ENCODE measurements at regions not wholly inside any gene's neighbourhood (a gene's known extent, or its start where the extent isn't known, plus 50 kb on each side); places are given as distances from the start of the nearest gene placed in this dataset.
"Not testable (repeated sequence)": the region's sequence is repeated elsewhere in the genome, so short reads cannot be mapped to it uniquely, and the experiment has no call there.

DNA sequence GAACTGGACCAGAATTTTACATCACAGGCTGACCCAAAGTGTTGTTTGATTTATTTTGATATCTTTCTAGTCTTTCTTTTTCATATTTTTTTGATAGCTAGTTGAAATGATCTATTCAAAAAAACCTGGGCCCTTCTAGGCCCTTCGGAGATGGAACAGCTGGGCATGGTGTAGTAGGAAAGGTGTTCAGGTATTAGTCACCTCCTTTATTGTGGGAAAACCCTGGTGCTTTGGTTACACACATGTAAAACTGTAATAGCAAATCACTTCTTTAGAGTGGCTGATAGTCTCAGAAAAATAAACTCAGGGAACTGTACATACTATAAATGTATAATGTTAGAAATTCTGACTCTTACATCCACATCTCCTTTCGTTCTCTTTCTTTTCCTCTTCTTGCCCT is 234.5 kb downstream of the PLA2G4A start:
- Histone ChIP-seq H3K36me3 (no peaks in the 10 kb centered on the region), H3K4me3 (ENCODE audit: low read depth in 1 of 2, low read length in 1 of 2) (no peak overlapping the region)
- TF ChIP-seq, protein P1, sequence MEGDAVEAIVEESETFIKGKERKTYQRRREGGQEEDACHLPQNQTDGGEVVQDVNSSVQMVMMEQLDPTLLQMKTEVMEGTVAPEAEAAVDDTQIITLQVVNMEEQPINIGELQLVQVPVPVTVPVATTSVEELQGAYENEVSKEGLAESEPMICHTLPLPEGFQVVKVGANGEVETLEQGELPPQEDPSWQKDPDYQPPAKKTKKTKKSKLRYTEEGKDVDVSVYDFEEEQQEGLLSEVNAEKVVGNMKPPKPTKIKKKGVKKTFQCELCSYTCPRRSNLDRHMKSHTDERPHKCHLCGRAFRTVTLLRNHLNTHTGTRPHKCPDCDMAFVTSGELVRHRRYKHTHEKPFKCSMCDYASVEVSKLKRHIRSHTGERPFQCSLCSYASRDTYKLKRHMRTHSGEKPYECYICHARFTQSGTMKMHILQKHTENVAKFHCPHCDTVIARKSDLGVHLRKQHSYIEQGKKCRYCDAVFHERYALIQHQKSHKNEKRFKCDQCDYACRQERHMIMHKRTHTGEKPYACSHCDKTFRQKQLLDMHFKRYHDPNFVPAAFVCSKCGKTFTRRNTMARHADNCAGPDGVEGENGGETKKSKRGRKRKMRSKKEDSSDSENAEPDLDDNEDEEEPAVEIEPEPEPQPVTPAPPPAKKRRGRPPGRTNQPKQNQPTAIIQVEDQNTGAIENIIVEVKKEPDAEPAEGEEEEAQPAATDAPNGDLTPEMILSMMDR (IDR thresholded peaks at IDR 0.05), result no peak

DNA sequence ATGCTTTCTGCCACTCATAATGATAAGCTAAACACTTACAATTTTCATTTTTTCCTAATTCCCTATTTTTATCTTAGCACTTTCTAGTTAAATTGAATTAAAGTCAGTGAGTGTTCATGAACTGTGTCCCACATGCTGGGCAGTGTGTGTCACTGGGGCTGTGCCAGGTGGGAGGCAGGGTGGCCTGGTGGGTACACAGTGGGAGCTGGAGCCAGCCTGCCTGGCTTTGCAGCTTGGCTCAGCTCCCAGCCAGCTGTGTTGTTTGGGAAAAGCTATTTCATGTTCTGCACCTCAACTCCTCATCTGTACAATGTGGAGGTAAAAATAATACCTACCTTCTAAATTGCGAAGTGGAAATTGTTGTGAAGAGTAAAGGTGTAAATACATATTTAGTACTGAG is 238.4 kb downstream of the PLA2G4A start:
- Histone ChIP-seq H3K9me3 (no peaks in the 10 kb centered on the region), H3K36me3 (no peaks in the 10 kb centered on the region), H3K4me3 (ENCODE audit: low read depth in 1 of 2, low read length in 1 of 2) (no peak overlapping the region), H3K4me1 (ENCODE audit: control insufficient read depth in 1 of 2, insufficient read depth in 1 of 2, low read depth in 1 of 2, low read length in 1 of 2) (no peaks in the 10 kb centered on the region), H3K27ac (no peak overlapping the region), H3K27me3 (peaks cover 4% of the 10 kb centered on the region)
- TF ChIP-seq, protein P1 (IDR thresholded peaks at IDR 0.05), result no peak

More for the DNA sequence above, 234.5 kb downstream of the PLA2G4A start:
- Histone ChIP-seq H3K4me1 (ENCODE audit: control insufficient read depth in 1 of 2, insufficient read depth in 1 of 2, low read depth in 1 of 2, low read length in 1 of 2) (no peaks in the 10 kb centered on the region), H3K9me3 (no peaks in the 10 kb centered on the region), H3K27ac (no peak overlapping the region), H3K27me3 (no peaks in the 10 kb centered on the region)

DNA sequence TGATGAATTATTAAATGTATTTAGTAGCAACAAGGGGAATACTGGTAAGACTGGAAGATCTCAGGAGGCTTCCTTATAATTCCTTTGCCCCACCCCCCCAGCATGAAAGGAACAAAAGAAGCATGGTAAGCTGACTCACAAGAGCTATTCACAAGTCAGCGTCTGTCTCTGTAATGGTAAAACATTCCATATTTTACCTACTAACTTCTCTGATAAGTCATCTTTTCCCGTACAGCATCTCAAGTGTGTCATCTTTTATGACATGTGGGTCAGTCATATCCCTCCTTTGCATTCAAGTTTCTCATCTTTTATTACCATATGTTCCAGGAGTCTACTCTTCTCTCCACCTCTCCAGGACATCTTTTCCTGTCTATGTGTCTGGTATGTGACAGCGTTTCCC is 241.3 kb downstream of the PLA2G4A start:
- TF ChIP-seq, protein P1 (IDR thresholded peaks at IDR 0.05), result no peak

DNA sequence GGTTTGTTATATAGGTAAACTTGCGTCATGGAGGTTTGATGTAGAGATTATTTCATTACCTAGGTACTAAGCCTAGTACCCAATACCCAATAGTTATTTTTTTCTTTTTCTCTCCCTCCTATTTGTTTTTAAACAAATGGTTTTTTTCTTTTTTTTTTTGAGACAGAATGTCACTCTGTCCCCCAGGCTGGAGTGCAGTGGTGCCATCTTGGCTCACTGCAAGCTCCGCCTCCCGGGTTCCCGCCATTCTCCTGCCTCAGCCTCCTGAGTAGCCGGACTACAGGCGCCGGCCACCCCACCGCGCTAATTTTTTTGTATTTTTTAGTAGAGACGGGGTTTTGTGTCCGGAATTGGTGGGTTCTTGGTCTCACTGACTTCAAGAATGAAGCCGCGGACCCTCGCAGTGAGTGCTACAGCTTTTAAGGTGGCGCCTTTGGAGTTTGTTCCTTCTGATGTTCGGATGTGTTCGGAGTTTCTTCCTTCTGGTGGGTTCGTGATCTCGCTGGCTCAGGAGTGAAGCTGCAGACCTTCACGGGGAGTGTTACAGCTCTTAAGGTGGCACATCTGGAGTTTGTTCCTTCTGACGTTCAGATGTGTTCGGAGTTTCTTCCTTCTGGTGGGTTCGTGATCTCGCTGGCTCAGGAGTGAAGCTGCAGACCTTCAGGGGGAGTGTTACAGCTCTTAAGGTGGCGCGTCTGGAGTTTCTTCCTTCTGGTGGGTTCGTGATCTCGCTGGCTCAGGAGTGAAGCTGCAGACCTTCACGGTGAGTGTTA is 243.7 kb downstream of the PLA2G4A start:
- H3K4me1 ChIP-seq (ENCODE audit: control insufficient read depth in 1 of 2, insufficient read depth in 1 of 2, low read depth in 1 of 2, low read length in 1 of 2); H3K27ac ChIP-seq; H3K9me3 ChIP-seq; H3K36me3 ChIP-seq; H3K27me3 ChIP-seq: not testable (repeated sequence)
- peak overlapping the region; percentile 23 to 27 for H3K4me3 ChIP-seq (ENCODE audit: low read depth in 1 of 2, low read length in 1 of 2)

More for the DNA sequence above, 241.3 kb downstream of the PLA2G4A start:
- Histone ChIP-seq H3K4me3 (ENCODE audit: low read depth in 1 of 2, low read length in 1 of 2) (no peak overlapping the region), H3K9me3 (no peaks in the 10 kb centered on the region), H3K36me3 (no peaks in the 10 kb centered on the region), H3K4me1 (ENCODE audit: control insufficient read depth in 1 of 2, insufficient read depth in 1 of 2, low read depth in 1 of 2, low read length in 1 of 2) (no peaks in the 10 kb centered on the region), H3K27me3 (peaks cover 4% of the 10 kb centered on the region), H3K27ac (no peak overlapping the region)

DNA sequence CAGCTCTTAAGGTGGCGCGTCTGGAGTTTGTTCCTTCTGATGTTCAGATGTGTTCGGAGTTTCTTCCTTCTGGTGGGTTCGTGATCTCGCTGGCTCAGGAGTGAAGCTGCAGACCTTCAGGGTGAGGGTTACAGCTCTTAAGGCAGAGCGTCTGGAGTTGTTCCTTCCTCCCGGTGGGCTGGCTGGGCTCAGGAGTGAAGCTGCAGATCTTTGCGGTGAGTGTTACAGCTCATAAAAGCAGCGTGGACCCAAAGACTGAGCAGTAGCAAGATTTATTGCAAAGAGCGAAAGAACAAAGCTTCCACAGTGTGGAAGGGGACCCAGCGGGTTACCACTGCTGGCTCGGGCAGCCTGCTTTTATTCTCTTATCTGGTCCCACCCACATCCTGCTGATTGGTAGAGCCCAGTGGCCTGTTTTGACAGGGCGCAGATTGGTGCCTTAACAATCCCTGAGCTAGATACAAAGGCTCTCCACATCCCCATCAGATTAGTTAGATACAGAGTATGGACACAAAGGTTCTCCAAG is 244.3 kb downstream of the PLA2G4A start:
- H3K4me1 ChIP-seq (ENCODE audit: control insufficient read depth in 1 of 2, insufficient read depth in 1 of 2, low read depth in 1 of 2, low read length in 1 of 2); H3K27ac ChIP-seq; H3K27me3 ChIP-seq; H3K9me3 ChIP-seq; H3K36me3 ChIP-seq: not testable (repeated sequence)
- H3K4me3 ChIP-seq (ENCODE audit: low read depth in 1 of 2, low read length in 1 of 2), result peak overlapping the region in 1 of 2 experiments; percentile 27

DNA sequence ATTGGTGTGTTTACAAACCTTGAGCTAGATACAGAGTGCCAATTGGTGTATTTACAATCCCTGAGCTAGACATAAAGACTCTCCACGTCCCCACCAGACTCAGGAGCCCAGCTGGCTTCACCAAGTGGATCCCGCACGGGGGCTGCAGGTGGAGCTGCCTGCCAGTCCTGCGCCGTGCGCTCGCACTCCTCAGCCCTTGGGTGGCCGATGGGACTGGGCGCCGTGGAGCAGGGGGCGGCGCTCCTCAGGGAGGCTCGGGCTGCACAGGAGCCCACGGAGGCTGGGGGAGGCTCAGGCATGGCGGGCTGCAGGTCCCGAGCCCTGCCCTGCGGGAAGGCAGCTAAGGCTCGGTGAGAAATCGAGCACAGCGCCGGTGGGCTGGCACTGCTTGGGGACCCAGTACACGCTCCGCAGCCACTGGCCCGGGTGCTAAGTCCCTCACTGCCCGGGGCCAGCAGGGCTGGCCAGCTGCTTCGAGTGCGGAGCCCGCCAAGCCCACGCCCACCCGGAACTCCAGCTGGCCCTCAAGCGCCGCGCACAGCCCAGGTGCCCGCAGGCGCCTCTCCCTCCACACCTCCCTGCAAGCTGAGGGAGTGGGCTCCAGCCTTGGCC is 245.0 kb downstream of the PLA2G4A start:
- H3K27ac ChIP-seq, result not testable (repeated sequence)

DNA sequence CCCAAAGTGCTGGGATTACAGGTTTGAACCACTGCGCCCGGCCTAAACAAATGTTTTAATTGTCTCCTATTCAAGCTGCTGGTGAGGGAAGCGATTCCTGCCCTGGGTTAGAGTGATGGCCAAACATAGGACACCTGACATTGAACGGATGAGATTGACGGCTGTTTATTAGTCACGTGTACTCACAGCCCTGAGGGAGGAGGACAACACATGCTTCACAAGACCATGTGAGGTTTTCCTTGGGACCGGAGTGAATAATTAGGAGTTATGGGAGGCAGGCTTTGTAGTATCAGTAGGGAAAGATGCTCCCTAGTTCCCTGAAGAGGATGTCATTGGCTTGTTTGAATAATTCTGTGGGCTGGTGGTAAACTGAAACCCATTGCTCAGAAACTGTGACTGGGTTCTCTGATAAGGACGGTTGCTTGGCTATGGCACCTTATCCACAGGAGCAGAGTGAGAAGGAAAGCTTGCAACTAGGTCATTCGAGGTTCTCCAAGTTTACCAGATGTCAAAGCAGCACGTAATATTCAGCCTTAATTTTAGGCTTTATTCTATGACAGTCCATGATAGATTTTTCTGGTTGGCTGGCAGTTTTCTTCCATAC is 245.8 kb downstream of the PLA2G4A start:
- Histone ChIP-seq H3K36me3 (no peaks in the 10 kb centered on the region), H3K4me1 (ENCODE audit: control insufficient read depth in 1 of 2, insufficient read depth in 1 of 2, low read depth in 1 of 2, low read length in 1 of 2) (no peaks in the 10 kb centered on the region), H3K4me3 (ENCODE audit: low read depth in 1 of 2, low read length in 1 of 2) (no peak overlapping the region), H3K27me3 (no peaks in the 10 kb centered on the region), H3K27ac (no peak overlapping the region), H3K9me3 (no peaks in the 10 kb centered on the region)
- TF ChIP-seq, protein P1 (IDR thresholded peaks at IDR 0.05), result no peak

More for the DNA sequence above, 245.0 kb downstream of the PLA2G4A start:
- not testable (repeated sequence) for H3K36me3 ChIP-seq; H3K9me3 ChIP-seq; H3K4me1 ChIP-seq (ENCODE audit: control insufficient read depth in 1 of 2, insufficient read depth in 1 of 2, low read depth in 1 of 2, low read length in 1 of 2); H3K27me3 ChIP-seq; H3K4me3 ChIP-seq (ENCODE audit: low read depth in 1 of 2, low read length in 1 of 2)

Data from neutrophil (primary cell).